PC-3 (cell line): ENCODE measurements at regions not wholly inside any gene's neighbourhood (a gene's known extent, or its start where the extent isn't known, plus 50 kb on each side); places are given as distances from the start of the nearest gene placed in this dataset.

Experiments
- CTCF ChIP-seq: fragments of 300-600 bp; sonication (generic); conservative IDR thresholded peaks from 2 replicates; pipeline ENCODE4 v1.5.1; 2017; ENCODE audit warnings: antibody characterized with exemption, low read depth, mild to moderate bottlenecking, low read length
- EZH2 ChIP-seq: fragments of 300-600 bp; sonication (generic); IDR thresholded peaks from one replicate; pipeline ENCODE4 v1.6.1; 2017; ENCODE audit warnings: antibody characterized with exemption, mild to moderate bottlenecking, low read length; ENCODE audit not compliant: unreplicated experiment

GRCh38 chr12:67764946-67765619, 116.5 kb downstream of the DYRK2 start:
- no peak for TF ChIP-seq CTCF
- no peak for TF ChIP-seq EZH2
